ENCODE measurements at regions not wholly inside any gene's neighbourhood (a gene's known extent, or its start where the extent isn't known, plus 50 kb on each side); places are given as distances from the start of the nearest gene placed in this dataset.

DNA sequence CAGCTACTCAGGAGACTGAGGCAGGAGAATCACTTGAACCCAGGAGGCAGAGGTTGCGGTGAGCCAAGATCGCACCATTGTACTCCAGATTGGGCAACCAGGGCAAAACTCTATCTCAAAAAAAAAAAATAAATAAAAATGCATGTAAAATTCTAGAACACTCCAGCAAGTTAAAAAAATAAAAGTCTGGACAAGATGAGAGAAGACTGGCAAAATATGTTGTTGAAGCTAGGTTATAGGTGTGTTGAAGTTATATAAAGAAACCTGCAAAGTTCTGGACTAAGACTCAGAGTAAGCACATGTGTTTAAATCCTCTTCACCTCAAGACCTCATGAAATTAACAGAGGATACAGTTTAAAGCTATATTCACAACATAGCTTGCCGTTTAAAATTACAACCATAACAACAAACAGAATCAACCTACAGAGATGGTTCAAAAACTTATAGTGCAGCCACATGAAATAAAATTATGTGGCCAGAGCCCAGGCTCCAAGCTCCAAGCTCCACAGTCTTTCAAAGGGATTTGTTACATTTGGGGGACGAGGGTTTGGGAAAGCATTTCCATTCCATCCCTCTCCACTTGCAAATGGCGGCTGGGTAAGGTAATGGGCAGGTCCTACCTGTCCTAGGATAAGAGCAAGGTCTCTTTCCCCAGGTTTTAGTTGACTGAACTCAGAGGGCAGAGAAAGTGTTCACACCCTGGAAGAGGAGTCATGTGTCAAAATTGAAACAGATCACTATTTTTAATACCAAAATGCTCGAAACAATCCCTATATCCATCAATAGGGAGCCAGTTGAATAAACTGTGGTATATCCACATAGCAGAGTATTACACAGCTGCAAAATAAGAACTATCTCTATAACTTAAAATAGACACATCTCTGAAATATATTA lies 59.9 kb upstream of the MYCN start:
- TF ChIP-seq, protein P1, sequence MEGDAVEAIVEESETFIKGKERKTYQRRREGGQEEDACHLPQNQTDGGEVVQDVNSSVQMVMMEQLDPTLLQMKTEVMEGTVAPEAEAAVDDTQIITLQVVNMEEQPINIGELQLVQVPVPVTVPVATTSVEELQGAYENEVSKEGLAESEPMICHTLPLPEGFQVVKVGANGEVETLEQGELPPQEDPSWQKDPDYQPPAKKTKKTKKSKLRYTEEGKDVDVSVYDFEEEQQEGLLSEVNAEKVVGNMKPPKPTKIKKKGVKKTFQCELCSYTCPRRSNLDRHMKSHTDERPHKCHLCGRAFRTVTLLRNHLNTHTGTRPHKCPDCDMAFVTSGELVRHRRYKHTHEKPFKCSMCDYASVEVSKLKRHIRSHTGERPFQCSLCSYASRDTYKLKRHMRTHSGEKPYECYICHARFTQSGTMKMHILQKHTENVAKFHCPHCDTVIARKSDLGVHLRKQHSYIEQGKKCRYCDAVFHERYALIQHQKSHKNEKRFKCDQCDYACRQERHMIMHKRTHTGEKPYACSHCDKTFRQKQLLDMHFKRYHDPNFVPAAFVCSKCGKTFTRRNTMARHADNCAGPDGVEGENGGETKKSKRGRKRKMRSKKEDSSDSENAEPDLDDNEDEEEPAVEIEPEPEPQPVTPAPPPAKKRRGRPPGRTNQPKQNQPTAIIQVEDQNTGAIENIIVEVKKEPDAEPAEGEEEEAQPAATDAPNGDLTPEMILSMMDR (IDR thresholded peaks at IDR 0.05; ENCODE audit: low read depth, low read length, missing control alignments) = no peak
- H3K4me3 ChIP-seq (ENCODE audit: low read depth, low read length) = no peak overlapping the region
- in situ Hi-C loops (cut with HindIII; ENCODE audit: low sequenced_read_pairs) = no loop called here
- DNase-seq (ENCODE audit: low read depth) = no peak

DNA sequence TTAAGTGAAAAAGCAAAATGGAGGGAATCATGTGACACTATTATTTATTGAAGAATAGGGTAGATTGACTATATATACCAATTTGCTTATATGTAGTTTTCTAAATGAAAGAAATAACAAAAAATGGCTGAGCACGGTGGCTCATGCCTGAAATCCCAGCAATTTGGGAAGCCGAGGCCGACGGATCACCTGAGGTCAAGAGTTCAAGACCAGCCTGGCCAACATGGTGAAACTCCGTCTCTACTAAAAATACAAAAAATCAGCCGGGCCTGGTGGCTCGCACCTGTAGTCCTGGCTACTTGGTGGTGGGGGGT lies 59.3 kb upstream of the MYCN start:
- TF ChIP-seq, protein P1 (IDR thresholded peaks at IDR 0.05; ENCODE audit: low read depth, low read length, missing control alignments) = no peak
- in situ Hi-C loops (cut with HindIII; ENCODE audit: low sequenced_read_pairs) = no loop called here

DNA sequence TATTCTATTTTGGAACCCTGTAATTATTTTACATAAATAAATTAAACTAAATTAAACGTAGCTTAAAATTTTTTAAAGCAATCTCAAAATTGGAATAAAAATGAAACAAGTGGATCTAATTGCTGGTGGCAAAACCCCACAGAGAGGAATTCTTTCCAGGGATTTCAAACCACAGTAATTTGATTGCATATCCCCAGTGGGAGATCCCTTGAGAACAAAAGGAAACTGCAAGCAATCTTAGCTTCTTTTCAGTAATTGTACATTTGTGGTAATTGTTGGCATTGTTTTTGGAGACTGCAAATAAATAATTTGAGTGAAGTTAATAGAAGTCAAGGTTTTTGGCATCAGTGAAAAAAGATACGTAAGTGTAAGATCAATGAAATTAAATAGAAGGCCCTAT lies 58.7 kb upstream of the MYCN start:
- H3K4me3 ChIP-seq (ENCODE audit: low read depth, low read length) = no peak overlapping the region
- DNase-seq (ENCODE audit: low read depth) = no peak
- TF ChIP-seq, protein P1 (IDR thresholded peaks at IDR 0.05; ENCODE audit: low read depth, low read length, missing control alignments) = no peak
- in situ Hi-C loops (cut with HindIII; ENCODE audit: low sequenced_read_pairs) = no loop called here

More for the DNA sequence above, 59.3 kb upstream of the MYCN start:
- no peak overlapping the region for H3K4me3 ChIP-seq (ENCODE audit: low read depth, low read length)
- DNase-seq (ENCODE audit: low read depth) = no peak

DNA sequence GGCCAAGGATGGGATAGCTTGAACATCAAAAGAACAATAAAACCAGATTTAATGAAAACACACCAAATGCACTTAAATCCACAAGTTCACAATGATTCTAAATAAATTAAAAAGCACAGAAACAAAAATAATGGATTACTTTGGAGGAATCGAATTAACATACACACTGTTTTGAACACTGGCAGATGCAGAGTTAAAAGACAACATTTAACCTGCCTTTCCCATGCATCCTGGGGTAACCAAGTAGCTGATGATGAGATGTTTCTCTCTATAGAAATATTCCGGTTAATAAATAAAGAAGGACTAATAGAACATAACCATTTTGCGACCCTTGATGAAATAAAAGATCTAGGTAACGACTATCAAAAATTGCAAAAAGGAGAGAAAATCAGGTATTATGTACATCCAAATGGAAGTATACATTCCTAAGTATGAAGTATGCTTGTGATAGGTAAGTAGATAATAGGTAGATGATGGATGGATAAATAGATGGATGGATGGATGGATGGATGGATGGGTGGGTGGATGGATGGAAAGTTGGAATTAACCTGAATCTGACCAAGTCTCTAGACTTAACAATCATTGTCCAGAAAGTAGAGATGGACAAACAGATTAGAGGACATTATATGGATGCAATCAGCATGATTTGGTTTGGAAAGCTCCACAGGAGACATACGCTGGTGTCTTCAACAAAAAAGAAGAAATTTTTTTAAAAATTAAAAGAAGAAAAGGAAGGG lies 57.4 kb upstream of the MYCN start:
- TF ChIP-seq, protein P1 (IDR thresholded peaks at IDR 0.05; ENCODE audit: low read depth, low read length, missing control alignments) = no peak
- DNase-seq (ENCODE audit: low read depth) = no peak
- in situ Hi-C loops (cut with HindIII; ENCODE audit: low sequenced_read_pairs) = no loop called here
- no peak overlapping the region for H3K4me3 ChIP-seq (ENCODE audit: low read depth, low read length)

DNA sequence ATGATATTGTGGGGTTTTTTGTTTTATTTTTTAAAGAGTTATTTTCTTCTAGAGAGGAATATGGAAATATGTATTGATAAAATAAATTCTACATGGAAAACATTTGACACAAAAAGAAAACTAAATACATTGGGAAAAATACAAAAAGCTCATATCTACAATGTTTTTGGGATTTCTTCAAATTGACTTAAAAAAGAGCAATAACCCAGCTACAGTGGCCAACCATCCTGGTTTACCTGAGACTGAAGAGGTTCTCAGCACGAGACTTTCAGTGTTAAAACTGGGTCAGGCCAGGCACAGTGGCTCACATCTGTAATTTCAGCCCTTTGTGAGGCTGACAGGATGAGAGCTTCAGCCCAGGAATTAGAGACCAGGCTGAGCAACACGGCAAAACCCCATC lies 56.7 kb upstream of the MYCN start:
- DNase-seq (ENCODE audit: low read depth) = no peak
- no peak overlapping the region for H3K4me3 ChIP-seq (ENCODE audit: low read depth, low read length)
- TF ChIP-seq, protein P1 (IDR thresholded peaks at IDR 0.05; ENCODE audit: low read depth, low read length, missing control alignments) = no peak
- in situ Hi-C loops (cut with HindIII; ENCODE audit: low sequenced_read_pairs) = no loop called here

DNA sequence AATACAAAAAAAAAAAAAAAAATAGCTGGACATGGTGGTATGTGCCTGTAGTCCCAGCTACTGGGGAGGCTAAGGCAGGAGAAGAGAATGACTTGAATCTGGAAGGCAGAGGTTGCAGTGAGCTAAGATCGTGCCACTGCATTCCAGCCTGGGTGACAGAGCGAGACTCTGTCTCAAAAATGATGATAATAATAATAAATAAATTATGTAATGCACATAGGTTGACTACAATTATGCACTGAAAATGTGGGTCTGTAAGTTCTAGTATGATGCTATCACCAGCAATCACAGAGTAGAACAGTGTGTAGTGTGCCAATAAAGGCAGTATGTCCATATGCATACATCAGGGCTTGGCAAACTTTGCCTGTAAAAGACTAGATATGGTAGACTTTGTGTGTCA lies 55.6 kb upstream of the MYCN start:
- in situ Hi-C loops (cut with HindIII; ENCODE audit: low sequenced_read_pairs) = no loop called here
- TF ChIP-seq, protein P1 (IDR thresholded peaks at IDR 0.05; ENCODE audit: low read depth, low read length, missing control alignments) = no peak
- no peak for DNase-seq (ENCODE audit: low read depth)
- no peak overlapping the region for H3K4me3 ChIP-seq (ENCODE audit: low read depth, low read length)

Data from astrocyte of the cerebellum (primary cell).